ENCODE measurements at regions not wholly inside any gene's neighbourhood (a gene's known extent, or its start where the extent isn't known, plus 50 kb on each side); places are given as distances from the start of the nearest gene placed in this dataset.

DNA sequence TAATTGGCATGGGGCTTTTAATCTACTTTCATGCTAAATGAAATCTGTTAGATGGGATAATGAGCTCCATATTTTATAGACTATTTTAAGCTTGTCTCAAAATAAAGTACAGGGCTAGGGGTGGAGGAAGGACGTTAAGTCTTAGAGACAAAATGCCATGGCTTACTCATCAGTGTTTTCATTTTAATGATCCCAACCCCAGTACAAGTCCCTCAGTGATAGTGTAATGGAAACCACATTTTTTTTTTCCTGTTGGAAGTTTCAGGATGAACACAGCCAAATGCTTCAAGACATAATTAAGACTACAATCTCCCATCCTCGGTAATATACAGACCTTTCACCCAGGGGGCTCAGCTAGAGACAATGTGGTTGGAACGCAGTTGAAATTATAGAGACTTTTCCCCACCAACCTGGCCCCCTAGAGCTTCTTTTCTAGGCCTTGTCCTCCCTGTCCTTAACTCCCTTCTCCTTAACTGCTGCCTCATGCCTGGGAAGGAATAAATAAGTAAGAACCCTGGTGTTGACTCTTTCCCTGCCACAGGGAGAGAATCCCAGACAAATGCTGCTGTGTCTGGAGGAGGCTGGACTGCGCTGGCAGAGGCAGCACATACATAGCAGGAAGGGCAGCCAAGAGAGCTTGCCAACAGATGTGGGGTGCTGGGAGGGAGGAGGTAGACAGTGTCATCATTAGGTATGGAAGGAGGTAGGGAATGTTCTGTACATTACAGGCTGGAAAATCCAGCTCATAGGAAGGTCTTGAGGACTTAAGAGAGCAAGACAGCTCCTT lies 115.4 kb upstream of the ROPN1 start:
- H3K4me3 Mint-ChIP-seq, result no peak overlapping the region
- H3K4me1 Mint-ChIP-seq, result no peaks in the 10 kb centered on the region
- DNase-seq (no peak), ATAC-seq (no peak)
- H3K9me3 Mint-ChIP-seq, result peaks cover 0 to 4% (median 0%) of the 10 kb centered on the region in 9 donors
- peaks cover 0 to 11% (median 1%) of the 10 kb centered on the region in 5 donors for H3K27me3 Mint-ChIP-seq
- H3K36me3 Mint-ChIP-seq, result no peaks in the 10 kb centered on the region
- POLR2A ChIA-PET, result no interaction called here
- H3K27ac Mint-ChIP-seq, result no peak overlapping the region

DNA sequence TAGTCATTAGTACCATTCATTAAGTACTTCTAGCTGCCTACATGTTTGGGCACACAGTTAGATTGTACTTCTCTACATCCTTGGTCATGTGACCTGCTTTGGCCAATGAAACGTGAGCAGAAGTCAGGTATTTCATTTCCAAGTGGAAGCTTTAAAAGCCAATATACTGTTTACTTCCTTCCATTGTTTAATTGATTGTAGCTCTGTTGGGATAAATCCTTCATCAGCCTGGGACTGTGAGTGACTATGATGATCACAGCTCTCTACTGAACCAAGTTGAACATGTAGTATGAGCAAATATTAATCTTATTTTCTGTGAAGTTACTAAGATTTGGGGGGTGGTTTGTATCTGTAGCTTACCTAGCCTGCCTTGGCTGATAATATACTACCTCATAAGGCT lies 116.5 kb upstream of the ROPN1 start:
- Mint-ChIP-seq H3K9me3 (peaks cover 0 to 4% (median 0%) of the 10 kb centered on the region in 9 donors), H3K27me3 (peaks cover 2 to 10% (median 5%) of the 10 kb centered on the region in 5 donors), H3K27ac (no peak overlapping the region), H3K4me1 (no peaks in the 10 kb centered on the region), H3K36me3 (no peaks in the 10 kb centered on the region), H3K4me3 (no peak overlapping the region)
- no peak for ATAC-seq
- POLR2A ChIA-PET, result no interaction called here
- DNase-seq, result no peak

GRCh38 chr3:124113485-124113884 lies 121.6 kb upstream of the ROPN1 start:
- Mint-ChIP-seq H3K4me1 (no peaks in the 10 kb centered on the region), H3K9me3 (peaks cover 0 to 4% (median 0%) of the 10 kb centered on the region in 9 donors), H3K36me3 (no peaks in the 10 kb centered on the region), H3K4me3 (no peak overlapping the region), H3K27me3 (peaks cover 7 to 35% (median 18%) of the 10 kb centered on the region in 5 donors), H3K27ac (no peak overlapping the region)
- DNase-seq (no peak), ATAC-seq (no peak)
- POLR2A ChIA-PET, result no interaction called here

DNA sequence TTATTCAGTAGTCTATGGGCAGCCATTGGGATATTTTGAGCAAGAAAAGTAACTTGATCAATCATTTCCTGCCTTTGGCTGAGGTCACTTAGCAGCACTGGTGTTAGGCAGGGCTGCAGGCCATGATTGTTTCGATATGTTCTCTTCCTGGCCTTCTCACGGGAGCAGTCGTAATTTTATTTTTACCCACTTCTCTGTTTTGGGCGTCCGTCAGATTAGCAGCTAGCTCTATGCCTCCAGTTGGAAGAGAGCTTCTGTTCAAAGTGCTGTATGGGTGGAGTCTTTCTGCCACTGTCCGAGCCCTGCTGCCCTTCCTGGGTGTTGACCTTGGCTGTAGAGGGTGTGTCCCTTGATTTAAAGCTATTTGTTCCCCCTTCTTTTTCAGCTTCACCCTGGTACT lies 123.4 kb upstream of the ROPN1 start:
- H3K27me3 Mint-ChIP-seq, result peaks cover 7 to 52% (median 23%) of the 10 kb centered on the region in 5 donors
- ATAC-seq (no peak), DNase-seq (no peak)
- H3K4me3 Mint-ChIP-seq, result no peak overlapping the region
- H3K27ac Mint-ChIP-seq, result no peak overlapping the region
- no peaks in the 10 kb centered on the region for H3K36me3 Mint-ChIP-seq
- H3K4me1 Mint-ChIP-seq, result no peaks in the 10 kb centered on the region
- H3K9me3 Mint-ChIP-seq, result peaks cover 0 to 4% (median 0%) of the 10 kb centered on the region in 9 donors
- POLR2A ChIA-PET, result no interaction called here

- no peak for ATAC-seq
- POLR2A ChIA-PET, result no interaction called here
- H3K4me3 Mint-ChIP-seq, result no peak overlapping the region
Observed at GRCh38 chr3:124115956-124116355, 124.0 kb upstream of the ROPN1 start.

DNA sequence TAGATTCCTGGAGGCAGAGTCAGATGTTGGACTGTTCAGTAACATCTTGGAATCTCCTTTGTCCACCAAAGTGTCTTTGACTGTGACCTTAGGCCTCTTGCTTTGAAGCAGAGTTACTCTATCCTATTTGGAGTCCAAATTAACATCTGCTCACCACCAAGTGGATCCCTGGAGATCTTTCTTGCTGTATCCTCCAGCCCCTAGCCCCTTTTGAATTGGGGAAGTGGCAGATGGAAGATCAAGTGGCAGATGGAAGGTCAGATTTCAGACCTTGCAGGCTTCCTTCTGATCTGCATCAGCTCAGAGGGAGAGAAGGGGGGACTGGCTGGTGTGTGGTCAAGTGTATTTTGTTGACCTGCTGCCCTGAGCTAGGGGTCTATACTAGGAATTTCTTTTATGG lies 125.0 kb upstream of the ROPN1 start:
- DNase-seq (no peak), ATAC-seq (no peak)
- Mint-ChIP-seq H3K4me1 (no peaks in the 10 kb centered on the region), H3K36me3 (no peaks in the 10 kb centered on the region), H3K27ac (no peak overlapping the region), H3K27me3 (peaks cover 7 to 52% (median 25%) of the 10 kb centered on the region in 5 donors), H3K9me3 (peaks cover 0 to 3% (median 0%) of the 10 kb centered on the region in 9 donors), H3K4me3 (no peak overlapping the region)
- POLR2A ChIA-PET, result no interaction called here

More at GRCh38 chr3:124115956-124116355, 124.0 kb upstream of the ROPN1 start:
- Mint-ChIP-seq H3K27ac (no peak overlapping the region), H3K27me3 (peaks cover 7 to 52% (median 25%) of the 10 kb centered on the region in 5 donors), H3K9me3 (peaks cover 0 to 4% (median 0%) of the 10 kb centered on the region in 9 donors), H3K36me3 (no peaks in the 10 kb centered on the region), H3K4me1 (no peaks in the 10 kb centered on the region)
- no peak for DNase-seq

DNA sequence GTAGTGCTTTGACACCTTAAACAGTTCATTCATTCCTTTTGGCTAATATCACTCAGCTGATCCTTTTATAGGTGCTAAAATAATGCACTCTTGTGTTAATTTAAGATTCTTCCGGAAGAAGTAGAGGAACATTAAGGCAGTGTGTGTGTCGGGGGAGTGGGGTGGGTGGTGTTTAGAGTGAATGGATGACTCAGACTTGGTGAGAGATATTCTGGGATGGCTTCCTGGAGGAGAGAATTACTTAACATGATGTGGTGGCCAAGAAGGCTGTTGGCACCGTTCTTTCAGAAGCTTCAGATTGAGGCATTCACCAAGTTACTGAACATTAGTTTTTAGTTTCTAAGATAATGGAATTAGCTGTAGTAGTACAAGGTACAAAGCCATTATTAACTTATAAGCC lies 125.6 kb upstream of the ROPN1 start:
- POLR2A ChIA-PET, result no interaction called here
- Mint-ChIP-seq H3K36me3 (no peaks in the 10 kb centered on the region), H3K27ac (no peak overlapping the region), H3K4me3 (no peak overlapping the region), H3K4me1 (no peaks in the 10 kb centered on the region), H3K27me3 (peaks cover 7 to 51% (median 26%) of the 10 kb centered on the region in 5 donors), H3K9me3 (peaks cover 0 to 3% (median 0%) of the 10 kb centered on the region in 9 donors)
- no peak for ATAC-seq
- no peak for DNase-seq

DNA sequence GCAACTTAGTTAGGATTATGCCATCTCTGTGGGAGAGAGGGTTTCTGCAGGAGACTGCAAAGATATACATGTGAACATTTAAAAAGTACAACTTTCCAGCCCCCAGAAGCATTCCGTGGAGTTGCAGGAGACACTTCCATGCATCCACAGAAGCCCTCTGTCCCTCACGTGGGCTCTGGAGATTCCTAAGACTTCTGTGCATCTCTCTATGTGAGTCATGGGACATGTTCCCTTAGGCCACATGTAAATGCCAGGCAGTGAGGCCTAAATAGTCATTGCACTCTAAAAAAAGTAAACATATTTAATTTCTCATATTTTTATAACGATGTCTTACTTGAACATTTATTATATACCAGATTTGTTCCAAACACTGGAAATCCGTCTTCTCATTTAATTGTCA lies 126.5 kb upstream of the ROPN1 start:
- no peak overlapping the region for H3K27ac Mint-ChIP-seq
- no peak for ATAC-seq
- H3K4me3 Mint-ChIP-seq, result no peak overlapping the region
- DNase-seq, result no peak
- POLR2A ChIA-PET, result no interaction called here
- peaks cover 0 to 3% (median 0%) of the 10 kb centered on the region in 9 donors for H3K9me3 Mint-ChIP-seq
- H3K27me3 Mint-ChIP-seq, result peaks cover 6 to 42% (median 22%) of the 10 kb centered on the region in 5 donors
- no peaks in the 10 kb centered on the region for H3K36me3 Mint-ChIP-seq
- H3K4me1 Mint-ChIP-seq, result no peaks in the 10 kb centered on the region

DNA sequence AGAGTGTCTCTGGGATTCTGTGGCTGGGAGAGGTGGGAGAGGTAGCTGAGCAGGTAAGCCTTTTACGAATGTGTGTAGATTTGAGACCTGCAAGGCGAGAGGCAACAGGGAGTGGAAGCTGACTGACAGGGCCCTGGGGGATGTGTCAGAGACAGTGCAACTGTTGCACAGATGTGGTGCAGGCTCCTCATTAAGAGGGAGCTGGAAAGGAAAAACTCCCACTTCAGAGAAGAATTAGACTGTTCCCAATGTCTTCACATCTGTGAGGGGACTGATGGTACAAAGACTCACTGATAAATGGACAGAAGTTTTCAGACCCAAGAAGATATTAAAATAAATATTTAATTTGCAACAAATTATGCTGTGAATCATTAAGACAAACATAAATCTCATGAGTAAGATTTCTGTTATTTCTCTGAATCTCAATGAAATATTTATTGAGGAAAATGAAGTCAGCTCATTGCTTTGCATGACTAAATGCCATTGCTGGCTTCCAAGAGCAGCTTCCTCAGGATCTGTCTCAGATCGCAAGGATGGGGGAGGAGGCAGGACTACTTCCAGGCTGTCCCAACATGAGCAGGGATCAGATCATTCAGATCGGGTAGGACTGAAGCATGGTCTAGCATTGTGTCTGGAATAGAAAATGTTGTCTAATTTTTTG lies 127.3 kb upstream of the ROPN1 start:
- no peak for ATAC-seq
- H3K36me3 Mint-ChIP-seq, result no peaks in the 10 kb centered on the region
- POLR2A ChIA-PET, result no interaction called here
- peak overlapping the region in 1 of 10 donors; percentile 14 for H3K27ac Mint-ChIP-seq
- no peak overlapping the region for H3K4me3 Mint-ChIP-seq
- peaks cover 6 to 34% (median 21%) of the 10 kb centered on the region in 5 donors for H3K27me3 Mint-ChIP-seq
- DNase-seq, result no peak
- H3K4me1 Mint-ChIP-seq, result no peaks in the 10 kb centered on the region
- peaks cover 0 to 3% (median 0%) of the 10 kb centered on the region in 9 donors for H3K9me3 Mint-ChIP-seq

DNA sequence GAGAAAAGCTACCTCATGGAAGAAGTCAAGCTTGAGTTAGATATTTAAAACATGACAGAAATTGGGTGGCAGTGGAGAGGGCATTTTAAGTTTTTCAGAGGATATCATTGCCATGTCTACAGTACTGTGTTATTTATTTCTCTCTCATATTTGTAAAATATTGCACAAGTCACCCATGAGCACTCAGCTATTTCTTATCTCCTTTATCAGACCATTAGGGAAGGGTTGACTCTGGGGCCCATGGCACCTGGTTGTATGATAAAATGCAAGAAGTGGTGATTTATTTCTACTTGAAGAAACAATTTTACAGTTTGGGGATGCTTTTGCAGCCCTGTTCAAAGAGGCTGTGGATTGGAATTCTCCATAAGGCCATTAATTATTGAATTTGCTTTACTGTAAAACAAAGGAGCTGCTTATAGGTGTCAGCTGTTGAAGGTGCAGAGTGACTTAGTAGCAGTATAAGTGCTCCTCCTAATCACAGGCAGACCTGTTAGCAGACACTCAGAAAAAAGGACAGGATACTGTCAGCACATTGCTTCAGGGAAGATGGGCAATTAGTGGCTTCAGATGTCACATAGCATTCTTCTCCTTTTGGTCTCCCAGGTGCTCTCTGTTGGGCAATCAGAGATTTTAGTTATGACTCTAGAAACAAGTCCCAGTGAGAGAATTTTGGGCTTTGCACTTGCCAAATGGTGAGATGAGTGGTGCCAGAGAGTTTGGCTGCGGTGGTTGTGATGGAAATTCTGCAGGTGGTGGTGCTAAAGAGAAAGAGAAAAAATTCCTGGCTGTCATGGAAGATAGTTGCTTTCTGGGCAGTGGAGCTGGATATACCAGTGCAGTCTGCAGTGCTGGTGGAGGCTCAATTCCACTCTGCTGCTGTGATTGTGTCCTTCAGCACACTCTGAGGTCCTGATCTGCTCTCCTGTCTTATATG lies 129.7 kb upstream of the ROPN1 start:
- DNase-seq (no peak), ATAC-seq (no peak)
- Mint-ChIP-seq H3K27ac (no peak overlapping the region), H3K4me3 (no peak overlapping the region), H3K9me3 (no peaks in the 10 kb centered on the region), H3K36me3 (no peaks in the 10 kb centered on the region), H3K27me3 (peaks cover 3 to 27% (median 16%) of the 10 kb centered on the region in 5 donors), H3K4me1 (no peaks in the 10 kb centered on the region)
- POLR2A ChIA-PET, result no interaction called here

- ATAC-seq, result no peak
- POLR2A ChIA-PET, result no interaction called here
Observed at GRCh38 chr3:124125315-124125714, 133.4 kb upstream of the ROPN1 start.

DNA sequence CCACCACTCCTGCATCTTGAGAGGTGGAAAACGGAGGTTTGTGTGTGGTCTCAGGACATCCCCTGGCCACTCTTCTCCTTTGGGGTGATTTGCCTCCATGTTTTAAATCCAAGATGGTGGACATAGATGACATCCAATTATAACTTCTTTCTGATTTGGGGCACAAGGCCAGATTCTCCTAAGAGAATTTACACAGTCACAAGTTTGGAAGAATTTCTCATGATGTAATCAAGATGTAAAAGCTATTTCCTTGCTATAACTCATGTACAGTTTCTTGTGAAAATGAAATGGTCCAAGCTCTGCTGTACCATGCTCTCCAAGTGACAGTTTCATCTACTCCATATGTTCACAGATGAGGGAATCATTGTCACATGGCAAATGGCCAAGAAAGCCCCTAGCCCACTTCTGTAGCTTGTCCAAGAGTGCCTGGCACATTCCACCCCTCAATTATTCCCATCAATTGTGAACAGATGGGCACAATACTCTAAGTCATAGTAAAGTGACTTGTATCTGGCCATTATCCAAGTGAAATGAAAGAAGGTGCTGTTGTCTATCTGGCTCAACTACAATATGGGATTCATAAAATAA lies 134.6 kb upstream of the ROPN1 start:
- H3K4me1 Mint-ChIP-seq, result no peaks in the 10 kb centered on the region
- DNase-seq (no peak), ATAC-seq (no peak)
- POLR2A ChIA-PET, result no interaction called here
- no peaks in the 10 kb centered on the region for H3K9me3 Mint-ChIP-seq
- H3K4me3 Mint-ChIP-seq, result no peak overlapping the region
- no peak overlapping the region for H3K27ac Mint-ChIP-seq
- H3K27me3 Mint-ChIP-seq, result peaks cover 5 to 43% (median 14%) of the 10 kb centered on the region in 5 donors
- no peaks in the 10 kb centered on the region for H3K36me3 Mint-ChIP-seq

More at GRCh38 chr3:124125315-124125714, 133.4 kb upstream of the ROPN1 start:
- H3K27ac Mint-ChIP-seq, result no peak overlapping the region
- H3K4me3 Mint-ChIP-seq, result no peak overlapping the region
- no peaks in the 10 kb centered on the region for H3K9me3 Mint-ChIP-seq
- H3K4me1 Mint-ChIP-seq, result no peaks in the 10 kb centered on the region
- no peak for DNase-seq
- H3K36me3 Mint-ChIP-seq, result no peaks in the 10 kb centered on the region
- peaks cover 5 to 31% (median 10%) of the 10 kb centered on the region in 5 donors for H3K27me3 Mint-ChIP-seq

All from naive thymus-derived CD8-positive, alpha-beta T cell (primary cell).